Parathyroid adenoma (tissue), 2 donors: ENCODE measurements at regions not wholly inside any gene's neighbourhood (a gene's known extent, or its start where the extent isn't known, plus 50 kb on each side); places are given as distances from the start of the nearest gene placed in this dataset.

Experiments
- H2AFZ ChIP-seq: fragments of 300-600 bp; sonication (generic); one replicate; pipeline ENCODE4 v1.7.0; 2017; ENCODE audit warnings: antibody characterized with exemption, mild to moderate bottlenecking
- H3K27ac ChIP-seq: fragments of 300-600 bp; sonication (generic); one replicate; pipeline ENCODE4 v1.7.0; 2017
- H3K27me3 ChIP-seq: fragments of 300-600 bp; sonication (generic); one replicate; pipeline ENCODE4 v1.7.0; 2017; ENCODE audit warnings: low read length; ENCODE audit not compliant: control insufficient read depth, insufficient read depth
- H3K36me3 ChIP-seq: fragments of 300-600 bp; sonication (generic); one replicate; pipeline ENCODE4 v1.7.0; 2017; ENCODE audit warnings: low read length; ENCODE audit not compliant: control insufficient read depth, insufficient read depth
- H3K4me1 ChIP-seq: fragments of 300-600 bp; sonication (generic); one replicate; pipeline ENCODE4 v1.7.0; 2017; ENCODE audit warnings: control low read depth
- H3K4me2 ChIP-seq: fragments of 300-600 bp; sonication (generic); one replicate; pipeline ENCODE4 v1.7.0; 2017; ENCODE audit warnings: low read length
- H3K4me3 ChIP-seq: fragments of 300-600 bp; sonication (generic); one replicate; pipeline ENCODE4 v1.7.0; 2017; ENCODE audit warnings: low read depth, low read length
- H3K79me2 ChIP-seq: fragments of 300-600 bp; sonication (generic); one replicate; pipeline ENCODE4 v1.7.0; 2017; ENCODE audit warnings: control low read depth
- H3K9ac ChIP-seq: fragments of 300-600 bp; sonication (generic); one replicate; pipeline ENCODE4 v1.7.0; 2017; ENCODE audit warnings: mild to moderate bottlenecking
- H3K9me3 ChIP-seq: fragments of 300-600 bp; sonication (generic); one replicate; pipeline ENCODE4 v1.7.0; 2017; ENCODE audit warnings: low read length; ENCODE audit not compliant: control insufficient read depth
- TF ChIP-seq, protein P1 (sequence below): fragments of 300-600 bp; sonication (generic); IDR thresholded peaks from one replicate; pipeline ENCODE4 v1.7.0; 2017; ENCODE audit warnings: antibody characterized with exemption, mild to moderate bottlenecking
- donor health status: primary hyperparathyroidism.

DNA sequence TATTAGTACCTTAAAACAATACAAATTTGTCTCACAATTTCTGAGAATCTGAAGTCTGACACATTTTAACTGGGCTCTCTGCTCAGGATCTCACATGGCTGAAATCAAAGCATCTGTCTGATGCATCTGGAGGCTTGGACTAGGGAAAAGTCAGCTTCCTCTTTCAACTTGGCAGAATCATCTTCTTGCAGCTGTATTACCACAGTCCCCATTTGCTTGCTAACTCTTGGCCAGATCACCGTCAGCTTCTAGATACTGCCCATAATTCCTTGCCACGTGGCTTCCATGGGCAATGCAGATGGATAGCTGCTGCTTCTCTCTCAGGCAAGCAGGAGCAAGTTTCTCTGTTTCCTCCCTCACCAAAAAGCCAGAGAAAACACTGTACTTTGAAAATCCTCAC is 1106.4 kb upstream of the CITED2 start:
- no peaks in the 10 kb centered on the region for H3K27me3 ChIP-seq
- no peak overlapping the region for H3K4me3 ChIP-seq
- no peak overlapping the region for H3K9ac ChIP-seq
- H3K36me3 ChIP-seq, result no peaks in the 10 kb centered on the region
- H3K27ac ChIP-seq, result peak overlapping the region; percentile 10
- peak overlapping the region; percentile 69 for H2AFZ ChIP-seq
- peaks cover 15% of the 10 kb centered on the region for H3K4me1 ChIP-seq
- peak overlapping the region; percentile 2 for H3K4me2 ChIP-seq
- no peaks in the 10 kb centered on the region for H3K79me2 ChIP-seq
- no peaks in the 10 kb centered on the region for H3K9me3 ChIP-seq
- TF ChIP-seq, protein P1, sequence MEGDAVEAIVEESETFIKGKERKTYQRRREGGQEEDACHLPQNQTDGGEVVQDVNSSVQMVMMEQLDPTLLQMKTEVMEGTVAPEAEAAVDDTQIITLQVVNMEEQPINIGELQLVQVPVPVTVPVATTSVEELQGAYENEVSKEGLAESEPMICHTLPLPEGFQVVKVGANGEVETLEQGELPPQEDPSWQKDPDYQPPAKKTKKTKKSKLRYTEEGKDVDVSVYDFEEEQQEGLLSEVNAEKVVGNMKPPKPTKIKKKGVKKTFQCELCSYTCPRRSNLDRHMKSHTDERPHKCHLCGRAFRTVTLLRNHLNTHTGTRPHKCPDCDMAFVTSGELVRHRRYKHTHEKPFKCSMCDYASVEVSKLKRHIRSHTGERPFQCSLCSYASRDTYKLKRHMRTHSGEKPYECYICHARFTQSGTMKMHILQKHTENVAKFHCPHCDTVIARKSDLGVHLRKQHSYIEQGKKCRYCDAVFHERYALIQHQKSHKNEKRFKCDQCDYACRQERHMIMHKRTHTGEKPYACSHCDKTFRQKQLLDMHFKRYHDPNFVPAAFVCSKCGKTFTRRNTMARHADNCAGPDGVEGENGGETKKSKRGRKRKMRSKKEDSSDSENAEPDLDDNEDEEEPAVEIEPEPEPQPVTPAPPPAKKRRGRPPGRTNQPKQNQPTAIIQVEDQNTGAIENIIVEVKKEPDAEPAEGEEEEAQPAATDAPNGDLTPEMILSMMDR, result no peak

DNA sequence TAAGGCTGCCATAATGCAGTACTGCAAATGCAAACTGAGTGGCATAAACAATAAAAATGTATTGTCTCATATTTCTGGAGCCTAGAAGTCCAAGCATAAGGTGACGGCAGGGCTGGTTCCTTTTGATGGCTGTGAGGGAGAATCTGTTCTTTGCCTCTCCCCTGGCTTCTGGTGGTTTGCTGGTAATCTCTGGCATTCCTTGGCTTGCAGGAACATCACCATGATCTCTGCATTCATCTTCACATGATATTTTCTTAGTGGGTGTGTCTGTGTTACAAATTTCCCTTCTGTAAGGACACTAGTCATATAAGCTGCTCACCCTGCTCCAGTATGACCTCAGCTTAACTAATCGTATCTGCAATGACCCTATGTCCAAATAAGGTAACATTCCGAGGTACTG is 1104.2 kb upstream of the CITED2 start:
- TF ChIP-seq, protein P1, result no peak
- H3K79me2 ChIP-seq, result no peaks in the 10 kb centered on the region
- H3K4me3 ChIP-seq, result no peak overlapping the region
- no peak overlapping the region for H3K9ac ChIP-seq
- no peak overlapping the region for H3K4me2 ChIP-seq
- H3K36me3 ChIP-seq, result no peaks in the 10 kb centered on the region
- no peak overlapping the region for H2AFZ ChIP-seq
- no peak overlapping the region for H3K27ac ChIP-seq
- no peaks in the 10 kb centered on the region for H3K9me3 ChIP-seq
- H3K27me3 ChIP-seq, result no peaks in the 10 kb centered on the region
- peaks cover 9% of the 10 kb centered on the region for H3K4me1 ChIP-seq

DNA sequence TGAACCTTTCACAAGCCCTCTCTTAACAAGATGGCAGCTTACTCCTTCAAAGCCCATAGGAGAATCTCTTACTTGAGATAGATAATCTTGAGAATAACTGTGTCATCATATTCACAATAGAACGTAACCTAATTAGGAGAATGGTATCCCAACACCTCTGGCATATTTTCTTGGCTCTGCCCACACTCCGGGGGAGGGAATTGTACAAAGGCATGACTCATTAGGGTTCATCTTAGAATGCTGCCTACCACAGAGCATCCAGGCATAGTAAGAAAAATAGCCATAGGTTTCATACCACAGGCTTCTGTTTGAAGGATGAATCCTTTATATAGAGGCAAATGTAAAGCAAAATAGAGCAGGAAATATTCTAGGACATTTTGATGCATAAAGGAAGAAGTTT is 1100.6 kb upstream of the CITED2 start:
- H3K9me3 ChIP-seq, result no peaks in the 10 kb centered on the region
- TF ChIP-seq, protein P1, result no peak
- H3K36me3 ChIP-seq, result no peaks in the 10 kb centered on the region
- H3K4me2 ChIP-seq, result no peak overlapping the region
- H3K4me1 ChIP-seq, result no peaks in the 10 kb centered on the region
- no peaks in the 10 kb centered on the region for H3K79me2 ChIP-seq
- no peak overlapping the region for H3K9ac ChIP-seq
- no peak overlapping the region for H3K27ac ChIP-seq
- no peak overlapping the region for H3K4me3 ChIP-seq
- H3K27me3 ChIP-seq, result no peaks in the 10 kb centered on the region
- H2AFZ ChIP-seq, result no peak overlapping the region

DNA sequence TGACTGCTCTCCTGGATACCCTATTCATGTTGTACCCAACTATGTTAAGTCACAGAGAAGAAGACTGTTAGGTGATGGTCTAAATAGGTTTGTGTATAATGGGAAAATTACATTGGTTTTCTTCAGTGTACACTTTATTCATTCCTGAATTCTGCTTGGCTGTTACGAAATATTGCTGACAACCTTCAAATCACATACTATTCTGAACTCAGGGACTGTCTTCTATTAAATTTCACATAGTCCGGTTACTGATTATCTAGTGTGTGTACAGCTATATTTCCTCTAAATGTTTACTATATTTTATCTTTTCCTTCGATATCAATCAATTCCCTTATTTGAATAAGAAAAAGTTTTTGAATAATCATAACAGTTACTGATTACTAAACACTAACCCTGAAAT is 1090.3 kb upstream of the CITED2 start:
- Histone ChIP-seq H2AFZ (no peak overlapping the region), H3K4me3 (no peak overlapping the region), H3K4me1 (peaks cover 17% of the 10 kb centered on the region), H3K9ac (no peak overlapping the region), H3K27ac (no peak overlapping the region), H3K9me3 (no peaks in the 10 kb centered on the region), H3K27me3 (no peaks in the 10 kb centered on the region), H3K79me2 (no peaks in the 10 kb centered on the region), H3K4me2 (no peak overlapping the region), H3K36me3 (no peaks in the 10 kb centered on the region)
- TF ChIP-seq, protein P1, result no peak

DNA sequence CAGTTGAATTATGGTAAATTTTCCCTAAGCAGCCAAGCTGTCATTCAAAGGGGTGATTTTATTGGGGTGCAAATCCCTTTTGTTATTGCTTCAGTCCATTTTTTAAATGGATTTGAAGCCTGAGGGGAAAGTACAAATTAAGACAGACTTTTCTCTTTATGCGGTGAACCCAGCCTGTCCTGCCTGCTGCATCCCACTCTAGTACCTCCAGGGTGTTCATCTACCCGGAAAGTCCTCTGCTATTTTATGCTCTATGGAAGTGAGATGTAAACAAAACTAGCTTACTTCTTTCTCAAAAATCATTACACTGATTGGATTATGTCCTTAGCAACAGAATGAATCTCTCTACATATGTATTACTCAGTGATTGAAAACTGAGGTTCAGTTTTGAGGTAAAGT is 1088.9 kb upstream of the CITED2 start:
- peak overlapping the region; percentile 32 for H3K4me2 ChIP-seq
- no peaks in the 10 kb centered on the region for H3K27me3 ChIP-seq
- H3K79me2 ChIP-seq, result no peaks in the 10 kb centered on the region
- TF ChIP-seq, protein P1, result no peak
- peak overlapping the region; percentile 73 for H2AFZ ChIP-seq
- H3K36me3 ChIP-seq, result no peaks in the 10 kb centered on the region
- peak overlapping the region; percentile 81 for H3K27ac ChIP-seq
- peak overlapping the region; percentile 11 for H3K4me3 ChIP-seq
- peaks cover 17% of the 10 kb centered on the region for H3K4me1 ChIP-seq
- no peaks in the 10 kb centered on the region for H3K9me3 ChIP-seq
- H3K9ac ChIP-seq, result no peak overlapping the region
